A549 (cell line): ENCODE measurements at regions not wholly inside any gene's neighbourhood (a gene's known extent, or its start where the extent isn't known, plus 50 kb on each side); places are given as distances from the start of the nearest gene placed in this dataset.

ENCODE experiments used
- ATAC-seq, 2 experiments: fragments of 200-7000 bp in 1 of 2; fragments of >200 bp in 1 of 2; cut with Nextera tagmentation in 1 of 2; cut with Tn5 transposase in 1 of 2; 3 replicates each; pipeline versions ENCODE4 v1.8.0 to v1.9.1; 2018 to 2020; ENCODE audit warnings: mild to moderate bottlenecking in 1 of 2, moderate library complexity in 1 of 2
- CTCF ChIA-PET: fragments of 300-600 bp; sonication (Branson Sonifier 250); formaldehyde crosslinking; extraction: SDS; loops from one replicate; lab custom pipeline; 2021; ENCODE audit warnings: antibody characterized with exemption, inconsistent platforms; lab: Yijun Ruan, JAX
- POLR2A ChIA-PET: fragments of 350-600 bp; formaldehyde crosslinking; extraction: SDS; loops from one replicate; lab custom pipeline; 2021; ENCODE audit warnings: antibody characterized with exemption, inconsistent platforms; lab: Yijun Ruan, JAX
- DNase-seq, 2 experiments: peaks; one replicate each; pipeline versions ENCODE4 v3.0.0 to v3.0.0-alpha.2; 2011 to 2016; ENCODE audit warnings: low read depth in 1 of 2, low spot score in 1 of 2
- FAIRE-seq: peaks from 2 replicates; lab custom pipeline; 2011; peaks lifted over from hg19 to GRCh38; lab: Jason Lieb, UNC
- H3K27ac ChIP-seq, 2 experiments: fragments of >200 bp; sonication (Bioruptor Twin); formaldehyde crosslinking; 3 replicates each; pipeline ENCODE4 v1.5.1; 2016 to 2017
- H3K4me1 ChIP-seq: fragments of >200 bp; sonication (Bioruptor Twin); formaldehyde crosslinking; 3 replicates; pipeline ENCODE4 v1.6.1; 2016
- H3K4me2 ChIP-seq: fragments of >200 bp; sonication (Bioruptor Twin); formaldehyde crosslinking; 3 replicates; pipeline ENCODE4 v1.6.1; 2016
- H3K4me3 ChIP-seq: fragments of >200 bp; sonication (Bioruptor Twin); formaldehyde crosslinking; 3 replicates; pipeline ENCODE4 v1.5.1; 2016
- H3K9me3 ChIP-seq: fragments of >200 bp; sonication (Bioruptor Twin); formaldehyde crosslinking; 3 replicates; pipeline ENCODE4 v1.6.1; 2016
- ATOH8 ChIP-seq: fragments of 250-450 bp; sonication (Bioruptor Pico); IDR thresholded peaks from 2 replicates; pipeline ENCODE4 v1.5.0; 2020; ENCODE audit warnings: low read depth, mild to moderate bottlenecking, moderate library complexity
- CBX2 ChIP-seq: fragments of 200-600 bp; sonication (generic); IDR thresholded peaks from 2 replicates; pipeline ENCODE4 v1.6.1; 2016; ENCODE audit warnings: low read depth, mild to moderate bottlenecking, borderline replicate concordance
- CEBPB ChIP-seq, 2 experiments: fragments of >200 bp in 1 of 2; sonication (Bioruptor Twin) in 1 of 2; formaldehyde crosslinking in 1 of 2; IDR thresholded peaks; 2 replicates each; pipeline ENCODE4 v1.6.1; 2012 to 2016
- EHF ChIP-seq: fragments of 250-450 bp; sonication (Bioruptor Pico); IDR thresholded peaks from 2 replicates; pipeline ENCODE4 v1.5.0; 2020; ENCODE audit warnings: mild to moderate bottlenecking
- ELK1 ChIP-seq: fragments of 150-350 bp; IDR thresholded peaks from 2 replicates; pipeline ENCODE4 v1.6.1; 2014; ENCODE audit warnings: low read depth, mild to moderate bottlenecking, low read length
- FOSL2 ChIP-seq, 2 experiments: fragments of 450-650 bp in 1 of 2; fragments of >200 bp in 1 of 2; sonication (Bioruptor Twin) in 1 of 2; formaldehyde crosslinking; IDR thresholded peaks; 2 replicates each; pipeline versions ENCODE4 v1.5.0 to v1.6.1; 2016 to 2020; ENCODE audit warnings: mild to moderate bottlenecking in 1 of 2, moderate library complexity in 1 of 2
- HMGXB4 ChIP-seq: fragments of 250-450 bp; sonication (Bioruptor Pico); IDR thresholded peaks from 2 replicates; pipeline ENCODE4 v1.5.0; 2021; ENCODE audit warnings: mild to moderate bottlenecking, moderate library complexity, borderline replicate concordance
- JUN ChIP-seq, 2 experiments: fragments of >200 bp; sonication (Bioruptor Twin); formaldehyde crosslinking; IDR thresholded peaks; 2 replicates in 1 of 2; 3 replicates in 1 of 2; pipeline ENCODE4 v1.6.1; 2016 to 2017
- MAFK ChIP-seq: fragments of 450-650 bp; IDR thresholded peaks from 2 replicates; pipeline ENCODE4 v1.6.1; 2014; ENCODE audit not compliant: partially characterized antibody
- NFE2L2 ChIP-seq: fragments of 150-350 bp; conservative IDR thresholded peaks from 2 replicates; pipeline ENCODE4 v1.6.1; 2014; ENCODE audit warnings: low read length
- NR3C1 ChIP-seq: fragments of >200 bp; sonication (Bioruptor Twin); formaldehyde crosslinking; IDR thresholded peaks from 3 replicates; pipeline ENCODE4 v1.6.1; 2017
- POLR2A ChIP-seq: IDR thresholded peaks from 2 replicates; pipeline ENCODE4 v1.6.1; 2012; ENCODE audit warnings: mild to moderate bottlenecking, low read length
- POLR2AphosphoS2 ChIP-seq: conservative IDR thresholded peaks from 2 replicates; pipeline ENCODE4 v1.6.1; 2012; ENCODE audit warnings: low read length, improper control_type of control experiment, inconsistent platforms
- RARB ChIP-seq: fragments of 250-450 bp; sonication (Bioruptor Pico); IDR thresholded peaks from 2 replicates; pipeline ENCODE4 v1.8.0; 2021; ENCODE audit warnings: mild to moderate bottlenecking, moderate library complexity
- RCOR1 ChIP-seq: fragments of 150-350 bp; IDR thresholded peaks from 2 replicates; pipeline ENCODE4 v1.6.1; 2014; ENCODE audit warnings: antibody characterized with exemption, low read length, low read depth
- REST ChIP-seq: fragments of 200-600 bp; sonication (generic); IDR thresholded peaks from 2 replicates; pipeline ENCODE4 v1.6.1; 2016; ENCODE audit warnings: antibody characterized with exemption, mild to moderate bottlenecking, moderate library complexity
- RFX5 ChIP-seq: fragments of 450-650 bp; IDR thresholded peaks from 2 replicates; pipeline ENCODE4 v1.7.1; 2014; ENCODE audit warnings: antibody characterized with exemption, mild to moderate bottlenecking, moderate library complexity
- SMC3 ChIP-seq: fragments of >200 bp; sonication (Bioruptor Twin); formaldehyde crosslinking; IDR thresholded peaks from 3 replicates; pipeline ENCODE4 v1.6.1; 2018; ENCODE audit warnings: inconsistent platforms
- ZC3H11A ChIP-seq: fragments of 450-650 bp; IDR thresholded peaks from 2 replicates; pipeline ENCODE4 v1.6.1; 2014; ENCODE audit warnings: antibody characterized with exemption, mild to moderate bottlenecking
- ZSCAN20 ChIP-seq: fragments of 250-450 bp; sonication (Bioruptor Pico); IDR thresholded peaks from 2 replicates; pipeline ENCODE4 v1.8.0; 2022; ENCODE audit warnings: mild to moderate bottlenecking, moderate library complexity
- WGBS: methylation state at CpG from one replicate; pipeline ENCODE4 v1.1.6; 2017; ENCODE audit errors: missing lambda C conversion rate; 5-methylcytosine and 5-hydroxymethylcytosine counted together

- CTCF ChIA-PET, result interaction anchor here (0.9 to 1.4 kb wide), 2 partner anchors 23 to 154 kb away, joined by 3 read pairs; no protein-coding TSS in a partner anchor
- DNase-seq (no peak), FAIRE-seq (no peak), ATAC-seq (no peak)
- 88% methylated on average over 2 of the region's 2 CpGs for WGBS
- H3K27ac ChIP-seq, result peak overlapping the region in 1 of 2 experiments; percentile 53; a peak in 2 of 6 replicates
- peaks cover 9% of the 10 kb centered on the region; the same call in 1 of the 3 replicates for H3K4me1 ChIP-seq
- H3K4me2 ChIP-seq, result no peak overlapping the region
- no peak overlapping the region for H3K4me3 ChIP-seq
- TF ChIP-seq HMGXB4 (CRISPR knock-in tag) (no peak), REST (no peak), ELK1 (no peak), CEBPB (IDR thresholded peaks at IDR 0.05) (no peak), POLR2A (no peak), FOSL2 (IDR thresholded peaks at IDR 0.05) (no peak), FOSL2 (CRISPR knock-in tag; IDR thresholded peaks at IDR 0.05) (no peak), JUN (IDR thresholded peaks at IDR 0.05) (no peak), NFE2L2 (no peak), POLR2AphosphoS2 (no peak), NR3C1 (no peak), SMC3 (no peak), ATOH8 (no peak), RARB (CRISPR knock-in tag) (no peak), RFX5 (no peak), ZC3H11A (no peak), MAFK (no peak), RCOR1 (no peak), EHF (CRISPR knock-in tag) (no peak), CBX2 (no peak), ZSCAN20 (no peak)
- POLR2A ChIA-PET, result no interaction called here
- no peaks in the 10 kb centered on the region; the same call in 2 of the 3 replicates for H3K9me3 ChIP-seq
Measured at GRCh38 chr6:43971776-43972126, 155.5 kb downstream of the MRPL14 start.
